Liver (tissue), 8 donors: ENCODE measurements at regions not wholly inside any gene's neighbourhood (a gene's known extent, or its start where the extent isn't known, plus 50 kb on each side); places are given as distances from the start of the nearest gene placed in this dataset.

Experiments
- DNase-seq: peaks from one replicate; pipeline ENCODE4 v3.0.0-alpha.2; 2017; ENCODE audit warnings: low spot score
- H3K27ac ChIP-seq, 2 donors: one replicate each; pipeline ENCODE4 v1.7.0; 2013; ENCODE audit warnings: inconsistent platforms in 2 of 2, low read length in 2 of 2, control low read depth in 1 of 2, low read depth in 1 of 2, mild to moderate bottlenecking in 1 of 2
- H3K27me3 ChIP-seq, 4 donors: one replicate each; pipeline versions ENCODE4 v1.6.1 to v1.7.0; 2013; ENCODE audit warnings: low read length in 3 of 4, inconsistent platforms in 1 of 4, mild to moderate bottlenecking in 1 of 4, moderate library complexity in 1 of 4; ENCODE audit not compliant: control insufficient read depth in 4 of 4, insufficient read depth in 4 of 4
- H3K36me3 ChIP-seq, 4 donors: one replicate each; pipeline versions ENCODE4 v1.6.1 to v1.7.0; 2013; ENCODE audit warnings: low read length in 3 of 4, mild to moderate bottlenecking in 3 of 4, low read depth in 1 of 4, moderate library complexity in 1 of 4; ENCODE audit not compliant: control insufficient read depth in 4 of 4, insufficient read depth in 3 of 4
- H3K4me1 ChIP-seq, 4 donors: one replicate each; pipeline versions ENCODE4 v1.6.1 to v1.7.0; 2013; ENCODE audit warnings: low read length in 3 of 4, mild to moderate bottlenecking in 3 of 4, moderate library complexity in 1 of 4; ENCODE audit not compliant: control insufficient read depth in 4 of 4, insufficient read depth in 4 of 4
- H3K4me3 ChIP-seq, 3 donors: one replicate each; pipeline versions ENCODE4 v1.6.1 to v1.7.0; 2013; ENCODE audit warnings: low read length in 3 of 3, control low read depth in 1 of 3, low read depth in 1 of 3, mild to moderate bottlenecking in 1 of 3
- H3K9ac ChIP-seq, 2 donors: one replicate each; pipeline ENCODE4 v1.7.0; 2013; ENCODE audit warnings: low read length in 2 of 2, mild to moderate bottlenecking in 2 of 2, moderate library complexity in 2 of 2, control low read depth in 1 of 2, low read depth in 1 of 2
- H3K9me3 ChIP-seq, 4 donors: one replicate each; pipeline versions ENCODE4 v1.6.1 to v1.7.0; 2013; ENCODE audit warnings: low read length in 3 of 4; ENCODE audit not compliant: control insufficient read depth in 4 of 4
- EGR1 ChIP-seq, 2 donors: IDR thresholded peaks; 2 replicates each; pipeline ENCODE4 v1.6.1; 2016 to 2018; ENCODE audit warnings: antibody characterized with exemption in 2 of 2, low read depth in 2 of 2
- FOXA1 ChIP-seq: IDR thresholded peaks from 2 replicates; pipeline ENCODE4 v1.6.1; 2016; ENCODE audit warnings: antibody characterized with exemption
- FOXA2 ChIP-seq: IDR thresholded peaks from 2 replicates; pipeline ENCODE4 v1.6.1; 2016; ENCODE audit warnings: antibody characterized with exemption
- HNF4A ChIP-seq, 2 donors: conservative IDR thresholded peaks; 2 replicates each; pipeline ENCODE4 v1.6.1; 2016; ENCODE audit warnings: antibody characterized with exemption in 2 of 2, mild to moderate bottlenecking in 2 of 2
- HNF4G ChIP-seq: IDR thresholded peaks from 2 replicates; pipeline ENCODE4 v1.6.1; 2016; ENCODE audit warnings: antibody characterized with exemption
- JUND ChIP-seq, 2 donors: IDR thresholded peaks; 2 replicates each; pipeline ENCODE4 v1.6.1; 2016; ENCODE audit warnings: antibody characterized with exemption in 2 of 2
- MAX ChIP-seq: IDR thresholded peaks from 2 replicates; pipeline ENCODE4 v1.6.1; 2016; ENCODE audit warnings: antibody characterized with exemption
- NR2F2 ChIP-seq: IDR thresholded peaks from 2 replicates; pipeline ENCODE4 v1.6.1; 2016; ENCODE audit warnings: antibody characterized with exemption
- RAD21 ChIP-seq, 2 donors: IDR thresholded peaks; 2 replicates each; pipeline ENCODE4 v1.6.1; 2016; ENCODE audit warnings: antibody characterized with exemption in 2 of 2, mild to moderate bottlenecking in 2 of 2
- RXRA ChIP-seq, 2 donors: IDR thresholded peaks; 2 replicates each; pipeline ENCODE4 v1.6.1; 2017 to 2018; ENCODE audit warnings: antibody characterized with exemption in 2 of 2, mild to moderate bottlenecking in 1 of 2
- SP1 ChIP-seq: IDR thresholded peaks from 2 replicates; pipeline ENCODE4 v1.6.1; 2018; ENCODE audit warnings: antibody characterized with exemption, mild to moderate bottlenecking
- TAF1 ChIP-seq: conservative IDR thresholded peaks from 2 replicates; pipeline ENCODE4 v1.6.1; 2016; ENCODE audit warnings: antibody characterized with exemption, mild to moderate bottlenecking
- YY1 ChIP-seq: IDR thresholded peaks from 2 replicates; pipeline ENCODE4 v1.6.1; 2016; ENCODE audit warnings: antibody characterized with exemption, mild to moderate bottlenecking
- WGBS: extraction: QIAGEN DNeasy Blood & Tissue Kit; methylation state at CpG from one replicate; pipeline ENCODE4 v1.1.7; 2013; 5-methylcytosine and 5-hydroxymethylcytosine counted together
- TF ChIP-seq, protein P1 (sequence below): IDR thresholded peaks from 2 replicates; pipeline ENCODE4 v1.6.1; 2016; ENCODE audit warnings: antibody characterized with exemption
- TF ChIP-seq, protein P2 (sequence below): IDR thresholded peaks from 2 replicates; pipeline ENCODE4 v1.6.1; 2016; ENCODE audit warnings: antibody characterized with exemption
- TF ChIP-seq, protein P3 (sequence below): IDR thresholded peaks from 2 replicates; pipeline ENCODE4 v1.6.1; 2016; ENCODE audit warnings: antibody characterized with exemption, mild to moderate bottlenecking
- TF ChIP-seq, protein P4 (sequence below): fragments of 150-350 bp; IDR thresholded peaks from 2 replicates; pipeline ENCODE4 v1.5.1; 2017; ENCODE audit warnings: improper control_type of control experiment, low read depth, low read length; ENCODE audit not compliant: missing input control
- donor health status: healthy.
- donor health status: healthy.
- donor health status: healthy.
- donor health status: healthy.
- donor health status: healthy.

- no peak overlapping the region for H3K9ac ChIP-seq
- no peak for TF ChIP-seq FOXA2
- TF ChIP-seq JUND (IDR thresholded peaks at IDR 0.05), result no peak
- TF ChIP-seq HNF4G, result no peak
- TF ChIP-seq MAX, result no peak
- TF ChIP-seq NR2F2, result no peak
- TF ChIP-seq, protein P1, sequence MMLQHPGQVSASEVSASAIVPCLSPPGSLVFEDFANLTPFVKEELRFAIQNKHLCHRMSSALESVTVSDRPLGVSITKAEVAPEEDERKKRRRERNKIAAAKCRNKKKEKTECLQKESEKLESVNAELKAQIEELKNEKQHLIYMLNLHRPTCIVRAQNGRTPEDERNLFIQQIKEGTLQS, result no peak
- no peak for TF ChIP-seq TAF1
- TF ChIP-seq RAD21 (IDR thresholded peaks at IDR 0.05), result no peak
- TF ChIP-seq, protein P2, sequence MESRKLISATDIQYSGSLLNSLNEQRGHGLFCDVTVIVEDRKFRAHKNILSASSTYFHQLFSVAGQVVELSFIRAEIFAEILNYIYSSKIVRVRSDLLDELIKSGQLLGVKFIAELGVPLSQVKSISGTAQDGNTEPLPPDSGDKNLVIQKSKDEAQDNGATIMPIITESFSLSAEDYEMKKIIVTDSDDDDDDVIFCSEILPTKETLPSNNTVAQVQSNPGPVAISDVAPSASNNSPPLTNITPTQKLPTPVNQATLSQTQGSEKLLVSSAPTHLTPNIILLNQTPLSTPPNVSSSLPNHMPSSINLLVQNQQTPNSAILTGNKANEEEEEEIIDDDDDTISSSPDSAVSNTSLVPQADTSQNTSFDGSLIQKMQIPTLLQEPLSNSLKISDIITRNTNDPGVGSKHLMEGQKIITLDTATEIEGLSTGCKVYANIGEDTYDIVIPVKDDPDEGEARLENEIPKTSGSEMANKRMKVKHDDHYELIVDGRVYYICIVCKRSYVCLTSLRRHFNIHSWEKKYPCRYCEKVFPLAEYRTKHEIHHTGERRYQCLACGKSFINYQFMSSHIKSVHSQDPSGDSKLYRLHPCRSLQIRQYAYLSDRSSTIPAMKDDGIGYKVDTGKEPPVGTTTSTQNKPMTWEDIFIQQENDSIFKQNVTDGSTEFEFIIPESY, result no peak
- TF ChIP-seq, protein P3, sequence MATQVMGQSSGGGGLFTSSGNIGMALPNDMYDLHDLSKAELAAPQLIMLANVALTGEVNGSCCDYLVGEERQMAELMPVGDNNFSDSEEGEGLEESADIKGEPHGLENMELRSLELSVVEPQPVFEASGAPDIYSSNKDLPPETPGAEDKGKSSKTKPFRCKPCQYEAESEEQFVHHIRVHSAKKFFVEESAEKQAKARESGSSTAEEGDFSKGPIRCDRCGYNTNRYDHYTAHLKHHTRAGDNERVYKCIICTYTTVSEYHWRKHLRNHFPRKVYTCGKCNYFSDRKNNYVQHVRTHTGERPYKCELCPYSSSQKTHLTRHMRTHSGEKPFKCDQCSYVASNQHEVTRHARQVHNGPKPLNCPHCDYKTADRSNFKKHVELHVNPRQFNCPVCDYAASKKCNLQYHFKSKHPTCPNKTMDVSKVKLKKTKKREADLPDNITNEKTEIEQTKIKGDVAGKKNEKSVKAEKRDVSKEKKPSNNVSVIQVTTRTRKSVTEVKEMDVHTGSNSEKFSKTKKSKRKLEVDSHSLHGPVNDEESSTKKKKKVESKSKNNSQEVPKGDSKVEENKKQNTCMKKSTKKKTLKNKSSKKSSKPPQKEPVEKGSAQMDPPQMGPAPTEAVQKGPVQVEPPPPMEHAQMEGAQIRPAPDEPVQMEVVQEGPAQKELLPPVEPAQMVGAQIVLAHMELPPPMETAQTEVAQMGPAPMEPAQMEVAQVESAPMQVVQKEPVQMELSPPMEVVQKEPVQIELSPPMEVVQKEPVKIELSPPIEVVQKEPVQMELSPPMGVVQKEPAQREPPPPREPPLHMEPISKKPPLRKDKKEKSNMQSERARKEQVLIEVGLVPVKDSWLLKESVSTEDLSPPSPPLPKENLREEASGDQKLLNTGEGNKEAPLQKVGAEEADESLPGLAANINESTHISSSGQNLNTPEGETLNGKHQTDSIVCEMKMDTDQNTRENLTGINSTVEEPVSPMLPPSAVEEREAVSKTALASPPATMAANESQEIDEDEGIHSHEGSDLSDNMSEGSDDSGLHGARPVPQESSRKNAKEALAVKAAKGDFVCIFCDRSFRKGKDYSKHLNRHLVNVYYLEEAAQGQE, result no peak
- no peak for TF ChIP-seq YY1
- H3K4me1 ChIP-seq, result no peaks in the 10 kb centered on the region
- 79% methylated on average over 2 of the region's 2 CpGs for WGBS
- H3K9me3 ChIP-seq, result no peaks in the 10 kb centered on the region
- H3K27me3 ChIP-seq, result no peaks in the 10 kb centered on the region
- no peak overlapping the region for H3K4me3 ChIP-seq
- no peak overlapping the region for H3K27ac ChIP-seq
- H3K36me3 ChIP-seq, result no peaks in the 10 kb centered on the region
- DNase-seq, result no peak
Measured at GRCh38 chr13:77422724-77423123, 95.8 kb upstream of the MYCBP2 start.

- DNase-seq, result no peak
- Histone ChIP-seq H3K27ac (no peak overlapping the region), H3K9ac (no peak overlapping the region), H3K4me3 (no peak overlapping the region), H3K4me1 (no peaks in the 10 kb centered on the region), H3K9me3 (no peaks in the 10 kb centered on the region), H3K27me3 (no peaks in the 10 kb centered on the region), H3K36me3 (no peaks in the 10 kb centered on the region)
- WGBS, result 42% methylated on average over 4 of the region's 4 CpGs
- no peak for TF ChIP-seq RAD21 (IDR thresholded peaks at IDR 0.05)
- no peak for TF ChIP-seq YY1
- TF ChIP-seq HNF4A (conservative IDR thresholded peaks at IDR 0.05), result no peak
- no peak for TF ChIP-seq FOXA2
- TF ChIP-seq, protein P3, result no peak
- TF ChIP-seq JUND (IDR thresholded peaks at IDR 0.05), result no peak
- TF ChIP-seq FOXA1, result no peak
- TF ChIP-seq EGR1 (IDR thresholded peaks at IDR 0.05; ENCODE audit: low read depth in 2 of 2), result no peak
- TF ChIP-seq, protein P2, result no peak
- no peak for TF ChIP-seq RXRA (IDR thresholded peaks at IDR 0.05)
- no peak for TF ChIP-seq SP1
- TF ChIP-seq HNF4G, result no peak
- TF ChIP-seq, protein P4, sequence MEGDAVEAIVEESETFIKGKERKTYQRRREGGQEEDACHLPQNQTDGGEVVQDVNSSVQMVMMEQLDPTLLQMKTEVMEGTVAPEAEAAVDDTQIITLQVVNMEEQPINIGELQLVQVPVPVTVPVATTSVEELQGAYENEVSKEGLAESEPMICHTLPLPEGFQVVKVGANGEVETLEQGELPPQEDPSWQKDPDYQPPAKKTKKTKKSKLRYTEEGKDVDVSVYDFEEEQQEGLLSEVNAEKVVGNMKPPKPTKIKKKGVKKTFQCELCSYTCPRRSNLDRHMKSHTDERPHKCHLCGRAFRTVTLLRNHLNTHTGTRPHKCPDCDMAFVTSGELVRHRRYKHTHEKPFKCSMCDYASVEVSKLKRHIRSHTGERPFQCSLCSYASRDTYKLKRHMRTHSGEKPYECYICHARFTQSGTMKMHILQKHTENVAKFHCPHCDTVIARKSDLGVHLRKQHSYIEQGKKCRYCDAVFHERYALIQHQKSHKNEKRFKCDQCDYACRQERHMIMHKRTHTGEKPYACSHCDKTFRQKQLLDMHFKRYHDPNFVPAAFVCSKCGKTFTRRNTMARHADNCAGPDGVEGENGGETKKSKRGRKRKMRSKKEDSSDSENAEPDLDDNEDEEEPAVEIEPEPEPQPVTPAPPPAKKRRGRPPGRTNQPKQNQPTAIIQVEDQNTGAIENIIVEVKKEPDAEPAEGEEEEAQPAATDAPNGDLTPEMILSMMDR, result no peak
- TF ChIP-seq, protein P1, result no peak
- TF ChIP-seq MAX, result no peak
- no peak for TF ChIP-seq NR2F2
- TF ChIP-seq TAF1, result no peak
Measured at GRCh38 chr13:77417897-77418296, 91.0 kb upstream of the MYCBP2 start.
